BJ (cell line): ENCODE measurements at regions not wholly inside any gene's neighbourhood (a gene's known extent, or its start where the extent isn't known, plus 50 kb on each side); places are given as distances from the start of the nearest gene placed in this dataset.

Source experiments
- CTCF ChIA-PET: fragments of 350-600 bp; formaldehyde crosslinking; extraction: SDS; loops from one replicate; lab custom pipeline; 2021; ENCODE audit warnings: antibody characterized with exemption, inconsistent platforms; lab: Yijun Ruan, JAX
- POLR2A ChIA-PET: fragments of 300-600 bp; sonication (Branson Sonifier 250); formaldehyde crosslinking; extraction: SDS; loops from one replicate; lab custom pipeline; 2021; ENCODE audit warnings: antibody characterized with exemption; lab: Charles Lee
- DNase-seq: peaks from one replicate; pipeline ENCODE4 v3.0.0-alpha.2; 2011; ENCODE audit warnings: low read depth
- H3K27me3 ChIP-seq: 2 replicates; pipeline ENCODE4 v1.6.0; 2011; ENCODE audit warnings: low read length; ENCODE audit not compliant: control insufficient read depth, insufficient read depth
- H3K36me3 ChIP-seq: 2 replicates; pipeline ENCODE4 v1.5.1; 2011; ENCODE audit warnings: low read length; ENCODE audit not compliant: control insufficient read depth, insufficient read depth
- H3K4me3 ChIP-seq: 2 replicates; pipeline ENCODE4 v1.5.1; 2011; ENCODE audit warnings: low read depth, mild to moderate bottlenecking, control low read depth, low read length
- CTCF ChIP-seq: IDR thresholded peaks from 2 replicates; pipeline ENCODE4 v1.5.1; 2011; ENCODE audit warnings: low read depth, mild to moderate bottlenecking, control low read depth, inconsistent platforms, low read length, moderate library complexity; ENCODE audit not compliant: insufficient read depth

GRCh38 chr2:210917465-210917864 lies 361.1 kb downstream of the CPS1 start:
- H3K4me3 ChIP-seq, result no peak overlapping the region
- no peaks in the 10 kb centered on the region for H3K36me3 ChIP-seq
- CTCF ChIA-PET, result no interaction called here
- DNase-seq, result no peak
- no peak for TF ChIP-seq CTCF
- H3K27me3 ChIP-seq, result no peaks in the 10 kb centered on the region
- POLR2A ChIA-PET, result no interaction called here

GRCh38 chr2:210919128-210919527 lies 362.7 kb downstream of the CPS1 start:
- CTCF ChIA-PET, result no interaction called here
- Histone ChIP-seq H3K36me3 (no peaks in the 10 kb centered on the region), H3K27me3 (no peaks in the 10 kb centered on the region), H3K4me3 (no peak overlapping the region)
- no peak for DNase-seq
- POLR2A ChIA-PET, result no interaction called here
- no peak for TF ChIP-seq CTCF

- TF ChIP-seq CTCF, result no peak
- no peaks in the 10 kb centered on the region for H3K36me3 ChIP-seq
- POLR2A ChIA-PET, result no interaction called here
- no peaks in the 10 kb centered on the region for H3K27me3 ChIP-seq
- DNase-seq, result no peak
- H3K4me3 ChIP-seq, result no peak overlapping the region
- CTCF ChIA-PET, result no interaction called here
These were observed 366.0 kb downstream of the CPS1 start for GRCh38 chr2:210922419-210922818.

GRCh38 chr2:210928714-210929113 lies 372.3 kb downstream of the CPS1 start:
- Histone ChIP-seq H3K4me3 (no peak overlapping the region), H3K36me3 (no peaks in the 10 kb centered on the region), H3K27me3 (no peaks in the 10 kb centered on the region)
- ChIA-PET CTCF (no interaction called here), POLR2A (no interaction called here)
- TF ChIP-seq CTCF, result no peak
- DNase-seq, result no peak

- Histone ChIP-seq H3K36me3 (no peaks in the 10 kb centered on the region), H3K27me3 (no peaks in the 10 kb centered on the region), H3K4me3 (no peak overlapping the region)
- no peak for DNase-seq
- CTCF ChIA-PET, result no interaction called here
- no peak for TF ChIP-seq CTCF
- POLR2A ChIA-PET, result no interaction called here
These were observed 381.8 kb downstream of the CPS1 start for GRCh38 chr2:210938228-210938627.
